ENCODE measurements at regions not wholly inside any gene's neighbourhood (a gene's known extent, or its start where the extent isn't known, plus 50 kb on each side); places are given as distances from the start of the nearest gene placed in this dataset.

DNA sequence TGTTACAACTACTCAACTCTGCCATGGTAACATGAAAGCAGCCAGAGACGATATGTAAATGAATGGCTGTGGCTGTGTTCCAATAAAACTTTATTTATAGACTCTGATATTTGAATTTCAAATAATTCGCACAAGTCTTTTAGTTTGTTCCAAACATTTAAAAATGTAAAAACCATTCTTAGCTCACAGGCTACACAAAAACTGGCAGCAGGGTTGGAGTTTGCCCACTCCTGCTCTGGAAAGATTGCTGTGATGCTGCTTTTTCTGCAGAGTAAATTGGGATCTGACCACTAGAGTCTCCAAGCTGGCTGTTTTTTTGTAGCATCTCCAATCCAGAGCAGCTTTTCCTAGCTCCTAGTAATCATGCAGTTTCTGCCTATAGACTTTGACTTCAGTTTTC, 157.5 kb downstream of the CHRM3 start:
- no peak overlapping the region for H4K91ac ChIP-seq (replicated peaks; ENCODE audit: insufficient read length, low read length)
- no peak overlapping the region for H3K4me2 ChIP-seq (ENCODE audit: insufficient read depth in 1 of 2, low read depth in 2 of 2, low read length in 2 of 2)
- no peak overlapping the region for H2AFZ ChIP-seq (ENCODE audit: low read length)
- H2AK5ac ChIP-seq (ENCODE audit: low read depth, low read length) = no peak overlapping the region
- H3K9me3 ChIP-seq (ENCODE audit: insufficient read depth in 2 of 2, low read depth in 1 of 2, low read length in 1 of 2) = 0 out of 4 replicates have a peak, but pooled peaks cover 0 to 2% of the 10 kb centered on the region in 2 experiments
- ChIA-PET POLR2A (ENCODE audit: partially characterized antibody) (no interaction called here), CTCF (ENCODE audit: partially characterized antibody) (interaction anchor here (0.7 kb wide), 1 partner anchor 59 kb away, joined by 3 read pairs; no protein-coding TSS in a partner anchor)
- no peak overlapping the region for H3K4me3 ChIP-seq (ENCODE audit: extremely low read depth in 1 of 4, insufficient read depth in 2 of 4, low read depth in 3 of 4, low read length in 4 of 4)
- H3K27ac ChIP-seq (ENCODE audit: low read depth, low read length) = no peak overlapping the region
- no peaks in the 10 kb centered on the region for H3K36me3 ChIP-seq (ENCODE audit: control insufficient read depth in 2 of 4, insufficient read depth in 4 of 4, low read length in 3 of 4)
- 94% methylated on average over 2 of the region's 2 CpGs; no CpG with 5 or more reads in 1 of the 2 experiments for WGBS, 2 experiments (ENCODE audit: extremely low coverage in 1 of 2, insufficient coverage in 1 of 2, insufficient read length in 1 of 2, insufficient replicate concordance in 2 of 2, low coverage in 1 of 2, low lambda C conversion rate in 2 of 2, missing lambda C conversion rate in 1 of 2)
- no peak for TF ChIP-seq TAF7 (optimal IDR thresholded peaks at IDR 0.05; ENCODE audit: borderline replicate concordance, low read depth, low read length)
- TF ChIP-seq MAFK (IDR thresholded peaks at IDR 0.05; ENCODE audit: low read depth, low read length) = no peak
- TF ChIP-seq KDM4A (IDR thresholded peaks at IDR 0.05; ENCODE audit: low read depth, low read length, severe bottlenecking) = no peak
- TF ChIP-seq EZH2 (IDR thresholded peaks at IDR 0.05; ENCODE audit: low read depth, low read length, severe bottlenecking) = no peak
- no peak for TF ChIP-seq RAD21 (IDR thresholded peaks at IDR 0.05 in 1 of 2, conservative IDR thresholded peaks at IDR 0.05 in 1 of 2; ENCODE audit: low read depth in 2 of 2, low read length in 2 of 2)
- no peak for TF ChIP-seq SRF (IDR thresholded peaks at IDR 0.05; ENCODE audit: low read depth, low read length)
- no peak for TF ChIP-seq RFX5 (IDR thresholded peaks at IDR 0.05; ENCODE audit: borderline replicate concordance, low read depth, low read length)
- H3K27me3 ChIP-seq (replicated peaks in 1 of 4; ENCODE audit: control insufficient read depth in 3 of 4, extremely low read depth in 1 of 4, insufficient read depth in 3 of 4, low read length in 3 of 4) = peaks cover 0 to 1% (median 0%) of the 10 kb centered on the region in 4 experiments; a peak in 1 of 7 replicates
- H2BK20ac ChIP-seq (ENCODE audit: low read length) = no peak overlapping the region
- no peak overlapping the region for H2BK15ac ChIP-seq (ENCODE audit: low read length)
- no peaks in the 10 kb centered on the region for H3K79me2 ChIP-seq (ENCODE audit: control insufficient read depth in 1 of 2, insufficient read depth in 2 of 2, low read length in 2 of 2)
- H3K56ac ChIP-seq (replicated peaks; ENCODE audit: insufficient read length, low read depth, low read length) = no peak overlapping the region
- no peak for DNase-seq (ENCODE audit: low read depth in 1 of 2, low spot score in 2 of 2)
- no peak overlapping the region for H3K9ac ChIP-seq (replicated peaks in 1 of 4; ENCODE audit: extremely low read depth in 1 of 4, low read depth in 3 of 4, low read length in 3 of 4)
- no peak for FAIRE-seq
- peak overlapping the region; percentile 38 for H3K4ac ChIP-seq (replicated peaks; ENCODE audit: insufficient read length, low read depth, low read length)
- H3K23me2 ChIP-seq (ENCODE audit: low read depth, low read length) = no peaks in the 10 kb centered on the region
- H3K18ac ChIP-seq (ENCODE audit: extremely low read depth, low read length) = no peak overlapping the region
- no peak overlapping the region for H2BK12ac ChIP-seq (ENCODE audit: low read depth, low read length)
- H3K14ac ChIP-seq (ENCODE audit: insufficient read length) = no peak overlapping the region
- no peak overlapping the region for H2BK120ac ChIP-seq (replicated peaks; ENCODE audit: low read depth, low read length)
- H3K4me1 ChIP-seq (replicated peaks in 1 of 4; ENCODE audit: control insufficient read depth in 3 of 4, insufficient read depth in 4 of 4, low read length in 3 of 4) = no peaks in the 10 kb centered on the region; a peak in 1 of 7 replicates
- no peak overlapping the region for H3K23ac ChIP-seq (ENCODE audit: insufficient read length)
- no peaks in the 10 kb centered on the region for H3K79me1 ChIP-seq (ENCODE audit: low read depth, low read length)
- no peak overlapping the region for H4K8ac ChIP-seq (ENCODE audit: extremely low read depth, insufficient read depth, low read length)
- no peaks in the 10 kb centered on the region for H4K20me1 ChIP-seq (replicated peaks in 1 of 2; ENCODE audit: control insufficient read depth in 1 of 2, insufficient read depth in 2 of 2, low read length in 2 of 2)
- H4K5ac ChIP-seq (ENCODE audit: insufficient read length, low read depth, low read length) = no peak overlapping the region
- no peak overlapping the region for H2BK5ac ChIP-seq (ENCODE audit: low read depth, low read length)

Measured in H1 (cell line).